GM19238 (cell line): ENCODE measurements at regions not wholly inside any gene's neighbourhood (a gene's known extent, or its start where the extent isn't known, plus 50 kb on each side); places are given as distances from the start of the nearest gene placed in this dataset.

Experiments used
- DNase-seq: peaks from one replicate; pipeline ENCODE4 v3.0.0; 2011; ENCODE audit warnings: low spot score; ENCODE audit not compliant: insufficient read length

DNA sequence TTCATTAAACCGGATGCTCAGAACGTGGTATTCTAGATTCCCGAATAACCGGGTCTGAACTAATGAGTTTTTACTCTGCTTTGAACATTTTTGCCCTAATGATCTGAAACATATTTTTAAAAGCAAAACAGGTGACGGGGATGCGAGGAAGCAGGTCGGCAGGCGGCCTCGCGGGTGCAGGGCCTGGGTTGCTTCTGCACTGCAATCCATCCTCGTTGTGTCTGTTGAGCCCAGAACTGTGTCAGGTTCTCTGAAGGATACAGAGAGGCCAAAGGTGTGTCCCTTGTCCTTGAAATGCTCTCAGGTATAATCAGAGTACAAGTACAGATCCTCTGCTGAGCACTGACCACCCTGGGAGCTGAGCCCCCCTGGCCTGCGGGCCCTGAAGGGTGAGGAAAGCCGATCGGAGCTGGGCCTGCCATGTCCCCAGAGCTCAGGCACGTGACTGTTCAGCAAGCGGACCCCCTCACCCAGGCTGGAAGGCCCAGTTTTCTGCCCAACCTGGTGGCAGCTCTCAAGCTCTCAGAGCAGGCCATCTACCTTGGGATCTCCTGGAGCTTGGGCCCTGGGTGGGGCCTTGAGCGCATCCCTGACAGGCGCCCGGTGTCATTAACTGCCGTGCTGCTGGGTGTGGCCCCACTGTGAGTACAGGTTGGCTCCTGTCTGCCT, 151.8 kb downstream of the OLFM1 start:
- no peak for DNase-seq

DNA sequence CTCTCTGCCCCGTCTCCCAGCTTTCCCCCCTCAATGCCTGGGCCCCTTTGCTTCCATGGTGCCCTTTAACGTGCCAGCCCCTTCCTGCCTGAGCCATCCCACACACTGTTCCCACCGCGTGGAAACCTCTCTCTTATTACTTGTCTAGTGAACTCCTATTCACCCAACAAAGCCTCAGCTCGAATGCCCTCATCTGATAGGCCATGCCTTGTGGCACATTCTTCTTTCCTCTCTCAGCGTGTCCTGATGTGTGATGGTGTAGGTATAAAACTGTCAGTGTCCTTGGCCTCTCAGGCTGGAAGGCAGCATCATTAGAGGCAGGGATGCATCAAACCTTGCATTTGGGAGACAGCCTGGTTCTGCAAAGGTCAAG, 152.3 kb downstream of the OLFM1 start:
- DNase-seq: no peak

- no peak for DNase-seq
Measured at GRCh38 chr9:135240222-135240621, 152.8 kb downstream of the OLFM1 start.

- DNase-seq: no peak
Measured at GRCh38 chr9:135240871-135241311, 153.4 kb downstream of the OLFM1 start.

- DNase-seq: no peak
Measured at GRCh38 chr9:135241381-135242048, 154.0 kb downstream of the OLFM1 start.

- DNase-seq: no peak
Measured at GRCh38 chr9:135242049-135242396, 154.6 kb downstream of the OLFM1 start.

- no peak for DNase-seq
Measured at GRCh38 chr9:135242406-135242805, 154.9 kb downstream of the OLFM1 start.

DNA sequence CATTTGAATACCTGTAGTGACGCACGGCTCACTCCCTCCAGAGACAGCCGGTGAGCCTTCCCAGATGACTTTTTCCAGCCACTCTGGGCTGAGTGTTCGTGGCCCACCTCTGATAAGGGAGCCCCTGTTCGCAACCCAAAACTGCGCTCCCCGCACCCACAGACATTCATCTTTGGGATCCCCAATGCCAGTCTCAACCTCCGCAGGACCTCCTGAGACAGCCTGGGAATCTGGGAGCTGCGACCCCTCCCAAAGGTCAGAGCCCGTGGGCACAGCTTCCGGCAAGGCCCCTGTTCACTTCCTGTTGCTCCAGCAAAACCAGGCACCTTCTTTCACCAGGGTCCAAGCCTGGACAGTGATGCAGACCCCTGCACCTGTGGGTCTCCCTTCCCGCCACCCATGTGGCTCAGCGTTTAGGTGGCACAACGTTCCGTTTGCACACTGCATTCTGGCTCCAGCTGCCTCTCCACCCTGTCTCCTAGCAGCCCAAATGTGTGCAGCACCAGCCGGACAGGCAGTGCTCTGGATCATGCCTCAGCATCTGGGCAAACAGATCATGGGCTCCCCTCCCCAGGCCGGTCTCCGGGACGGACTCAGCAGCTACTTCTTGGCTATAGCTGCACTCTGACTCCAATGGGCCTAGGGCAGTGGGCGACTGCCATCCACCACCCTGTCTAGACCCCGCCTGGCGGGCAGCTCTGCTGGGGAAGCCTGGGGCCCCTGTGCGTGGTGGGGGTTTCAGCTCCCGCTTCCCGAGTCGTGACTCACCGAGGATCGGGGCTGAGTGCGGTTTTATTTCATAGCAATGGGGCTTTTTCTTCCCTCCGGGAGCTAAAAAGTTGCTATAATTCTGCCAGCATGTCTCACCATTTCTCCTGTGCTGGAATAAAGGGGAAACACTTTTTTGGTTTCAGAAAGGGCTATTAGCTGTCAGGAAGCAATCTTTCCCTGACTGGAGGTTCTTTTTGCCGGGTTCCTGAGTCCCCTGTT, 156.0 kb downstream of the OLFM1 start:
- DNase-seq: no peak

DNA sequence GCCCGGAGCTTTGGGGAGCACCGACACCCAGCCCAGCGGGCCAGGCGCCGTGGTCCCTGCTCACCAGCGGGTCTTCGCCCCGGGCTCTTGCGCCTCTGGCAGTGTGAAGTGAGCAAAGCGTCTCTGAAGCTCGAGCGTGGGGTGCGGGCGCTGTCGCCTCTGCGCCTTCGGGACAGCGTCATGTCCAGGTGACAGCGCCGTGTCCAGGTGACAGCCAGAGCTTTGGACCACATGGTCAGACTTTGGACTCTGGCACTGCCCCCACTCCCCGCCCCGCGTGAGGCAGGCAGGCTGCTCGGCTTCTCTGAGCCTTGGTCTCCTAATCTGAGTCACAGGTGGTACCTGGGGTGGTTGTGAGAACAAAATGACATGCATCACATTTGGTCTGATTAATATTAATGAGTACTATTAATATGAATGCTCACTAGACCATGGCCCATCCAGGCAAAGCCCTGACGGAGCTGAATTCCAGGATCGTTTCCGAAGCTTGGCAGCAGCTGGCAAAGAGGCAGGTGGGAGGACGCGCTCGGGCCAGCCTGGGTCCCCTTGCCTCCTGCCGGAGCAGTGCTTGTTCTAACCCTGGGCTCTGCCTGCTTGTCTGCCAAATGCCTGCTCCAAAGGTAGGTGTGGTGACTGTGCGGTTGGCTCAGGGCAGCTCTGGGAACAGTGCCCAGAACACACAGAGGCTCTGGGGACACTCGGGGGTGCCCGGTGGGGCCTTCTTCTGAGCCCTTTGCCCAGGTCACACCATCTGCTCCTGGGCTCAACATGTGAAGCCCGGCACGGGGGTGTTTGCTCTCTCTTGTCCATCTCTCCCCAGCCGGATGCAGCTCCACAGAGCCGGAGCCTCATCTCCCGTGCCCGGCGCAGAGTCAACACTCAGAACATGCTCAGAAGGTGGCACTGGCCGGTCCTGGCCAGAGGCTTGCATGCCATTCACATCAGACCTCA, 157.1 kb downstream of the OLFM1 start:
- no peak for DNase-seq

GRCh38 chr9:135245482-135246247, 158.2 kb downstream of the OLFM1 start:
- no peak for DNase-seq

DNA sequence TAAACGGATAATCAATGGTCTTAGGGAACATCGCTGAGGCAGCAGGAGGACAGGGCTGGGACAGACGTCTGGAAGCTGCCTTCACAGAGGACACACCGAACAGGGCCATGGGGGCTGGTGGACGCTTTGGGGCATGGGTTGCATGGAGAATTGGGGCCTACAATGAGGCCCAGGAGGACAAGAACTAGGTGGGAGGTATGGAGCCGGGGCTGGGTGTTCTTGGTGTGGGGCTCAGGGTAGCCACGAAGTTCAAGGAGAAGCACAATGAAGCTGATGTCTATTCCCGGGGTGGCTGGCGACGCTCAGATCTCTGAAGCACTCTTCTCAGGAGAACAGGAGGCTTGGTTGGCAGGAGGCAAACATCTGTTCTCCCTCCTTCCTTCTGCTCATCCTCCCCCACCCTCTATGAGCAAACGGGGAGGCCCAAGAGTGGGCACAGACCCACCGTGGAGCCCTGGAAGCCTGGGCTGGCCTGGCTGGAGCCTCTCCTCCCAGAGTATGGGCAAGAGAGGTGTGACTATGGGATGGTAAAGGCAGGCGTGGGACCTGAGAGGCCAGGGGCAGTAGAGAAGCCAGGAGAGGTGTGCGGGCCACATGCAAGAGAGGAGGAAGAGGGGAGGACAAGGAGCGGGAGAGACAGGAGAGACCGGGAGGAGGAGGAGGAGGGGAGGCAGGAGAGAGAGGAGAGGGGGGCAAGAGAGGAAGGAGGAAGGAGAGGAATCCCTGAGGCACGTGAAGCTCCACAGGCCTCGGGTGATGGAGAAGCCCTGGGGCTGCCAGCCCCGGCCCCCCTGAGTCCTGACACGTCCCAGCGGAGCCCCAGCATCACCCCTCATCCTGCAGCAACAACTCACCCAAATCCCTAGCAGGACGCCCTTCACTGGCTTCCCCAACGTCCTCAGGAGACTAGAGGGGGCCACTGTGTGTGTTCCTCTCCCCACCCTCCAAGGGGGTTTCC, 159.1 kb downstream of the OLFM1 start:
- DNase-seq: no peak

GRCh38 chr9:135247227-135247930, 159.9 kb downstream of the OLFM1 start:
- DNase-seq: no peak

DNA sequence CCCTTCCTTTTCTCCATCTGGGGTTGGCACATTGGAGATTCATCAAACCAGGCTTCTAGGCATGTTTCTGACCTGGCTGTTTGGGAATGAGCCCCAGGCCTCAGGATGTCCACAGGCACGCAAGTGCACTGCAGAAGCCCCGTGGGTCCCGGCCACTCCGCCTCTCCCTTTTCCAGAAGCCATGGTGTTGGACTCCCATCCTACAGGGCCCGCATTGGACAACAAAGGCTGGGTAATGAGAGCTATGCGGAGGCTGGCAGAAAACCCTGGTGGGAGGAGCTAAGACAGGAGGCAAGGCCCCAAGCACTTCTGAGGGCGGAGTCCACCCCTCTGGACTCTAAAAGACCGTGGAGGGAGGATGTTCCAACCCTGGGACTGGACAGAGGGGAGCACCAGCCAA, 160.6 kb downstream of the OLFM1 start:
- DNase-seq: no peak

DNA sequence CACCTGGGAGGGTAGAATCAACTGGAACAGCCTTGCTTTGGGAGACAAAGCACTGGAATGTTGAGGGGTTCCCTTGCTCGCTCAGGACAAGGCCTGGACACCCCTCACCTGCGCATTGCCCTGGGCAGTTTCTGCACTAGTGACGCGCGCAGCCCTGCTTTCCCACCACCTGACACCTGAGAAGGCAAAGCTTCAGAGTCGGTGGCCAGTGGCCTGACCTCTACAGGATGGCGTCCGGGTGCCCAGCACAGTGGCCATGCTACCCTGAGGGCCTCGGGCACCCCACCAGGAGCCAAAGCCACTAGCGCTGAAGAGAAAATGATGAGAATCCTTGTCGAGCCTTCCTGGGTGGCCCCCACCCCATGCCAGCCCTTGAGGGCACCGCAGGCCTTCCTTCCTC, 161.3 kb downstream of the OLFM1 start:
- DNase-seq: no peak

- no peak for DNase-seq
Measured at GRCh38 chr9:135249191-135249590, 161.7 kb downstream of the OLFM1 start.

DNA sequence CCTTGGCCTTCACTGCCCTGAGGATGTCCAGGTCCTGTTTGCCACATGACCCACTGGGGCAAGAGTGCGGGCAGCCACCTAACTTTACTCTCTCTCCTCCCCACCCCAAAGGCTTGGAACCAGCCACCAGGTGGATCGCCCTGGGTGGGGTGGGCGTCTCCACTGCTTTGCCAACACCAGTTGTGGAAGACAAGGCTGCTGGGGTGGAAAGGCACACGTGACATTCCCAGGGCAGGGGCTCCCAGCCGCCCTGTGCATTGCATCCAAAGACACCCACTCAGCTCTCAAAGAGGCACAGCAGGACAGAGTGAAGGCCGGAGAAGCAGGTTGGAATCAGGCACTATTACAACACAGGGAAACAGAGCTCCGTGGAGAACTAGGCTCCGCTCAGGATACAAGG, 162.2 kb downstream of the OLFM1 start:
- DNase-seq: no peak

GRCh38 chr9:135251331-135251761, 163.9 kb downstream of the OLFM1 start:
- DNase-seq: no peak

- no peak for DNase-seq
Measured at GRCh38 chr9:135251996-135252760, 164.7 kb downstream of the OLFM1 start.
